Body of pancreas (tissue), 4 donors: ENCODE measurements at regions not wholly inside any gene's neighbourhood (a gene's known extent, or its start where the extent isn't known, plus 50 kb on each side); places are given as distances from the start of the nearest gene placed in this dataset.

Experiments
- CTCF ChIP-seq, 7 experiments: fragments of 450-650 bp in 4 of 7; fragments of 200-600 bp in 3 of 7; sonication (generic) in 3 of 7; IDR thresholded peaks; one replicate each; pipeline ENCODE4 v1.5.1; 2016 to 2019; ENCODE audit warnings: antibody characterized with exemption in 7 of 7
- POLR2A ChIP-seq, 3 donors: fragments of 450-650 bp; IDR thresholded peaks; one replicate each; pipeline ENCODE4 v1.6.1; 2016; ENCODE audit warnings: antibody characterized with exemption in 3 of 3, mild to moderate bottlenecking in 2 of 3

DNA sequence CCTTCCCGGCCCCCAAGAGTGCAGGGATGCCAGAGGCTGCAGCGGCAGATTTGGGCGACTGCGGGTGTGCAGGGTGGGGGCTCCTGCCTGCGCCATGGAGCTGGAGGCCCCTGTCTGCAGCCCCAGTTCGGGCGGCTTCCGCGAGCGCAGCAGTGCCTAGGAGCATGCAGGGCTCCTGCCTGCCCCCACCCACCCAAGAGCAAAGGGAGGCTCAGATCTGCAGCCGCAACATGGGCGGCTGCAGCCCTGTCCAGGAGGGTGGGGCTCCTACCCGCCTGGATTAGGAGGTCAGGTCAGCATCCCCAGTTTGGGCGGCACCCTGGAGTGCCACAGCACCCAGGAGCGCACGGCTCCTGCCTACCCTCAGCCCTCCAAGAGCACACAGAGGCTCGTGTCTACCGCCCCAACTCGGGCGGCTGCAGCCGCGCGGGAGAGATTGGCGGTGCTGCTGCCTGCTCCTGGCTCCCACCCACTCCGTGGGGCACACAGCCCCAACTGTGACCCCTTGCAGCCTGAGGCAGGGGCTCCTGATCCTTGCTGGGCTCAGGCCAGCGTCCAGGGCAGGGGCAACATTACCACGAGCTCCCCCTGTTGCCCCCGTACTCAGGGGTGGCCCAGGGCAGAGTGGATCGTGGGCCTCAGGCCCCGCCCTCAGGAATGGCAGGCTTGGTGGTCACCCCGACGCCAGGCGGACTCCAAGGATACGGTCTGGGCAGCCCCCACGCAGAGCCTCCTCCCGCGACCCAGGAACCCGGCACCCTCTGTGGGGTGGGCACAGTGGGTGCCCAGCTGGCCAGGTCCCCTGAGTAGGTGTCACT is 55.5 kb upstream of the UNC93A start:
- TF ChIP-seq CTCF (IDR thresholded peaks at IDR 0.05) = no peak
- TF ChIP-seq POLR2A (IDR thresholded peaks at IDR 0.05) = no peak
